ENCODE measurements at regions not wholly inside any gene's neighbourhood (a gene's known extent, or its start where the extent isn't known, plus 50 kb on each side); places are given as distances from the start of the nearest gene placed in this dataset.

DNA sequence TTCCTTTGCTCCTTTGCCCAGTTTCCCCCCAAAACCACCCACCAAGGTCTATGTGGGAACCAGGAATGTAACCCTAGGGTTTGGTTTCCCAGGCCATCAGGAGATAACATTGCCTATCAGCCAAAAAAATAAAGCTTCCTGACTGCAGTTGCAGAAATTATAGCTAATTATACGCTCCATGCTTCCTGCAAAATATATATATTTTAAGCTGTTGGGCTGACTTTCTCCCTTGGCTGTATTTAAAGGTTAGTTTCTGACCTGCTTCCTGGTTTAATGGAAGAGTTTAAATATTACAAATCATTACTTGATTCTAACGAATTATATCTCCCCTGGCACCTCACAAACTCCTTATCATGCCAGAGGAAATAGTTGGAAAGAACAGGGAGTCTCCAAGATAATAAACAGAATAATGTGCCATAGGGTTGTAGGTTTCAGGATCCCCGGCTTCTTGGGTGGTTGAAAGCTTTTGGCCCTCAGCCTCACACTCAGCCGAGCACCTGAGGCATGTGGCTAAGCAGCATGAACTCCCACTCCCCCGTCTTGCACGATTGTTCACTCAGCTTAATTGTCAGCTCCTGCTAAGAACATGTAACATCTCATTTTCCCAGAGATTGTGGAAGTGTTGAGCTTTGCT, 79.9 kb downstream of the FZD1 start:
- peaks cover 9% of the 10 kb centered on the region for H3K27me3 Mint-ChIP-seq (ENCODE audit: low read depth)
- no peaks in the 10 kb centered on the region for H3K4me1 Mint-ChIP-seq (ENCODE audit: low read depth)
- intact Hi-C loops (cut with micrococcal nuclease), result no loop called here
- no peak overlapping the region for H3K4me3 Mint-ChIP-seq
- CTCF ChIA-PET, result no interaction called here
- H3K27ac Mint-ChIP-seq, result no peak overlapping the region
- no peaks in the 10 kb centered on the region for H3K9me3 Mint-ChIP-seq
- DNase-seq, result no peak
- H3K36me3 Mint-ChIP-seq (ENCODE audit: low read depth), result no peaks in the 10 kb centered on the region

DNA sequence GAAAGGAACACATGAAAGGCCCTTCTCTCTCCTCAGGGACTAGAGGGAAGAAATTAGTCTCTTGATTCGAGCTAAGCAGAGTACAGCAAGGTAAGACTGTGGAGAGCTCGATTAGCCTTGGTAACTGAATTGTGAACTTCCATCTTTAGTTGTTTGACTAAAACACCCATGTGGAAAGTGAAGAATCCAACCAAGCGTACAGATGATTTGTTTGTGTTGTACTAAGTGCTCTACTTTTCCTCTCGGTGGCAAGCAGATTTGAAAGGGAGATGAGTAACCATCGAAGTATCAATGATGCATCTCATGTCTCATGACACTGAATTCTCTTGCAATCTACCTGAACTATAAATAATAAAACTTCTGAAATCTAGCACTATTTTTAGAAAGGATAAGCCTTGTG, 80.7 kb downstream of the FZD1 start:
- no peak for DNase-seq
- intact Hi-C loops (cut with micrococcal nuclease), result no loop called here
- H3K4me1 Mint-ChIP-seq (ENCODE audit: low read depth), result no peaks in the 10 kb centered on the region
- H3K27me3 Mint-ChIP-seq (ENCODE audit: low read depth), result peaks cover 9% of the 10 kb centered on the region
- no peaks in the 10 kb centered on the region for H3K36me3 Mint-ChIP-seq (ENCODE audit: low read depth)
- H3K4me3 Mint-ChIP-seq, result no peak overlapping the region
- H3K9me3 Mint-ChIP-seq, result no peaks in the 10 kb centered on the region
- H3K27ac Mint-ChIP-seq, result no peak overlapping the region
- CTCF ChIA-PET, result no interaction called here

- Mint-ChIP-seq H3K9me3 (no peaks in the 10 kb centered on the region), H3K4me1 (ENCODE audit: low read depth) (no peaks in the 10 kb centered on the region), H3K27ac (no peak overlapping the region), H3K27me3 (ENCODE audit: low read depth) (peaks cover 9% of the 10 kb centered on the region), H3K4me3 (no peak overlapping the region), H3K36me3 (ENCODE audit: low read depth) (no peaks in the 10 kb centered on the region)
- CTCF ChIA-PET, result no interaction called here
- no peak for DNase-seq
- intact Hi-C loops (cut with micrococcal nuclease), result no loop called here
These were observed 81.2 kb downstream of the FZD1 start for GRCh38 chr7:91345449-91345848.

DNA sequence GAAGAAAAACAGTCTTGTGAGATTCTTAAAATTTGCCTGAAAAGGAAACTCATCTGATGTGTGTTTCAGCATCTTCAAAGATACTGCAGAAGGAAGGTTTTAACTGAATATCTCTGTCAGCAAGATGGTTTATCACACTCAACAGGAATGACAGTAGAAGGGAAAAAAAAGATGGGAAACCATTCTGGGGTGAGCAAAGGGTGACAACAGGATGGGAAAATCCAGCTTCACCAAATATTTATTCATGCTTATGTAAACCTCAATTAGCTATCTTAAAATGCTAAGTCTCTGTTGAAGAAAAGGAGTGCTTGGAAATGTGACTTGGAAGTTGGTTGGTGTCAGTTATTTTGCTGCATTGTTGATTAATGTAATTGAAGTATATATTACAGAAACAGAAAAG, 82.2 kb downstream of the FZD1 start:
- no peaks in the 10 kb centered on the region for H3K9me3 Mint-ChIP-seq
- no peaks in the 10 kb centered on the region for H3K36me3 Mint-ChIP-seq (ENCODE audit: low read depth)
- intact Hi-C loops (cut with micrococcal nuclease), result no loop called here
- H3K27ac Mint-ChIP-seq, result no peak overlapping the region
- no peak overlapping the region for H3K4me3 Mint-ChIP-seq
- peaks cover 5% of the 10 kb centered on the region for H3K27me3 Mint-ChIP-seq (ENCODE audit: low read depth)
- no peak for DNase-seq
- CTCF ChIA-PET, result no interaction called here
- H3K4me1 Mint-ChIP-seq (ENCODE audit: low read depth), result no peaks in the 10 kb centered on the region

DNA sequence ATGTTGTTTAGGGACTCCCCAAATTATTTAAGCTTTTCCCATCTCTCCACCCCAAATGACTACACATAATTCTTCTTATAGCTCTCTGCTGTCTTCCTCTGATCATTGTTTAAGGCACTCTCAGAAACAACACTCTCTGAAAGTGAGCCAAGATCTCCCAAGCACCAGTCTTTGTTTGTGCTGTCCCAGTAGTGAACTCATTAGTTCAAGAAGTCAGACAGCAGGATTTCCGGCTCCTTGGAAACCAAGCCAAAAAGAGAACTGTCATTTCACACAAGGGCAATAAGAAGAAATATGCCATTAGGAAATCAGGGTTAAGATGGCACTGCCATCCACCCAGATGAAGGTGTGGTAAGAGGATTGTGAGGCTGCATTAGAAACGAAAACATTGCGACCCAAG, 83.1 kb downstream of the FZD1 start:
- intact Hi-C loops (cut with micrococcal nuclease), result no loop called here
- Mint-ChIP-seq H3K4me3 (no peak overlapping the region), H3K9me3 (no peaks in the 10 kb centered on the region), H3K27me3 (ENCODE audit: low read depth) (peaks cover 5% of the 10 kb centered on the region), H3K36me3 (ENCODE audit: low read depth) (no peaks in the 10 kb centered on the region), H3K27ac (no peak overlapping the region), H3K4me1 (ENCODE audit: low read depth) (no peaks in the 10 kb centered on the region)
- DNase-seq, result no peak
- CTCF ChIA-PET, result no interaction called here

- Mint-ChIP-seq H3K4me3 (no peak overlapping the region), H3K9me3 (no peaks in the 10 kb centered on the region), H3K4me1 (ENCODE audit: low read depth) (no peaks in the 10 kb centered on the region), H3K36me3 (ENCODE audit: low read depth) (no peaks in the 10 kb centered on the region), H3K27ac (no peak overlapping the region), H3K27me3 (ENCODE audit: low read depth) (peaks cover 3% of the 10 kb centered on the region)
- no peak for DNase-seq
- CTCF ChIA-PET, result no interaction called here
- intact Hi-C loops (cut with micrococcal nuclease), result no loop called here
These were observed 84.5 kb downstream of the FZD1 start for GRCh38 chr7:91348711-91349110.

- intact Hi-C loops (cut with micrococcal nuclease), result no loop called here
- H3K27ac Mint-ChIP-seq, result no peak overlapping the region
- no peak for DNase-seq
- no peak overlapping the region for H3K4me3 Mint-ChIP-seq
- no peaks in the 10 kb centered on the region for H3K4me1 Mint-ChIP-seq (ENCODE audit: low read depth)
- CTCF ChIA-PET, result no interaction called here
- H3K36me3 Mint-ChIP-seq (ENCODE audit: low read depth), result no peaks in the 10 kb centered on the region
- H3K9me3 Mint-ChIP-seq, result no peaks in the 10 kb centered on the region
- H3K27me3 Mint-ChIP-seq (ENCODE audit: low read depth), result peaks cover 5% of the 10 kb centered on the region
These were observed 87.1 kb downstream of the FZD1 start for GRCh38 chr7:91351374-91351773.

DNA sequence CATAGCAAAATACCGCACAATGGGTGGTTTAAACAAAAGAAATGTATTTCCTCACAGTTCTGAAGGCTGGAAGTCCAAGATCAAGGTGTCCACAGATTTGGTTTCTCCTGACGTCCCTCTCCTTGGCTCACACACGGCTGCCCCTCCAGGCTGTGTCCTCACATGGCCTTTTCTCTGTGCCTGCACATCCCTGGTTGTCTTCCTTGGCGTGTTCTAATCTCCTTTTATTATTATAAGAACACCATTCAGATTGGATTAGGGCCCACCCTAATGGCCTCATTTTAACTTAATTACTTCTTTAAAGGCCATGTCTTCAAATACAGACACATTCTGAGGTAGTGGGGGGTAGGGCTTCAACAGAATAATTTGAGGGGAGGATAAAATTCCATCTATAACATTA, 87.9 kb downstream of the FZD1 start:
- CTCF ChIA-PET, result no interaction called here
- H3K36me3 Mint-ChIP-seq (ENCODE audit: low read depth), result no peaks in the 10 kb centered on the region
- H3K4me3 Mint-ChIP-seq, result no peak overlapping the region

GRCh38 chr7:91353848-91354247, 89.6 kb downstream of the FZD1 start:
- Mint-ChIP-seq H3K36me3 (ENCODE audit: low read depth) (no peaks in the 10 kb centered on the region), H3K9me3 (no peaks in the 10 kb centered on the region), H3K4me3 (no peak overlapping the region), H3K27ac (no peak overlapping the region), H3K27me3 (ENCODE audit: low read depth) (peaks cover 2% of the 10 kb centered on the region), H3K4me1 (ENCODE audit: low read depth) (no peaks in the 10 kb centered on the region)
- CTCF ChIA-PET, result no interaction called here
- intact Hi-C loops (cut with micrococcal nuclease), result no loop called here
- no peak for DNase-seq

More for the DNA sequence above, 87.9 kb downstream of the FZD1 start:
- H3K27ac Mint-ChIP-seq, result no peak overlapping the region
- DNase-seq, result no peak
- no peaks in the 10 kb centered on the region for H3K9me3 Mint-ChIP-seq
- no peaks in the 10 kb centered on the region for H3K4me1 Mint-ChIP-seq (ENCODE audit: low read depth)
- H3K27me3 Mint-ChIP-seq (ENCODE audit: low read depth), result peaks cover 5% of the 10 kb centered on the region
- intact Hi-C loops (cut with micrococcal nuclease), result no loop called here

- Mint-ChIP-seq H3K9me3 (no peaks in the 10 kb centered on the region), H3K36me3 (ENCODE audit: low read depth) (no peaks in the 10 kb centered on the region), H3K4me1 (ENCODE audit: low read depth) (no peaks in the 10 kb centered on the region), H3K27me3 (ENCODE audit: low read depth) (peaks cover 3% of the 10 kb centered on the region), H3K27ac (no peak overlapping the region), H3K4me3 (no peak overlapping the region)
- CTCF ChIA-PET, result no interaction called here
- intact Hi-C loops (cut with micrococcal nuclease), result no loop called here
- DNase-seq, result no peak
These were observed 91.6 kb downstream of the FZD1 start for GRCh38 chr7:91355695-91356435.

DNA sequence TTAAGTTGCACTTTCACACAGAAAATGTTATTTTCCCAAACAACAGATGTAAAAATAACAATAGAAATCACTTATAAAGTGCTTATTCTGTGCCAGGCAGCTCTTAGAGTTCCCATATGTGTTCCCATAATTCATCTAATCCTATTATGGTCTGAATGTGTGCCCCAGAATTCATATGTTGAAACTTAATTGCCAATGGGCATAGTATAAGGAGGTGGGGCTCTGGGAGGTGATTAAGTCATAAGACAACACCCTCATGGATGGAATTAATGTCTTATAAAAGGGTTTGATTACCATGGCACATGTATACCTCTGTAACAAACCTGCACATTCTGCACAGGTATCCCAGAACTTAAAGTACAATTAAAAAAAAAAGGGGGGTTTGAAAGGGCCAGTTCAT, 92.7 kb downstream of the FZD1 start:
- CTCF ChIA-PET, result no interaction called here
- Mint-ChIP-seq H3K4me3 (no peak overlapping the region), H3K27me3 (ENCODE audit: low read depth) (peaks cover 10% of the 10 kb centered on the region), H3K9me3 (no peaks in the 10 kb centered on the region), H3K4me1 (ENCODE audit: low read depth) (no peaks in the 10 kb centered on the region), H3K27ac (no peak overlapping the region), H3K36me3 (ENCODE audit: low read depth) (no peaks in the 10 kb centered on the region)
- no peak for DNase-seq
- intact Hi-C loops (cut with micrococcal nuclease), result no loop called here

DNA sequence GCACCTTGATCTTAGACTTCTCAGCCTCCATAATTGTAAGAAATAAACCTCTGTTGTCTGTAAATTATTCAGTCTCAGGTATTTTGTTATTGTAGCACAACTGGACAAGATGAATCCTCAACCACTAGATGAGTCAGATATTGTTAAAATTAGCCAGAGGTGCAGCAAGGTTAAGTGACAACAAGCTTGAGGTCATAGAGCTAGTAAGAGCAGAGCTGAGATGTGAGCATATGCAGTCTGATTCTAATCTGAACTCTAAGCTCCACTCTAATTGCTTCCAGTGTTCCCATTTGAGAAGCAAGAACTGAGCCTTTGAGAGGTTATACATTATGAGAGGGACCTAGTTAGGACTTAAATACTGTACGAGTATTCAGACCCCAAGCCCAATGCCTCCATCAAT, 93.1 kb downstream of the FZD1 start:
- Mint-ChIP-seq H3K27me3 (ENCODE audit: low read depth) (peaks cover 12% of the 10 kb centered on the region), H3K4me1 (ENCODE audit: low read depth) (no peaks in the 10 kb centered on the region), H3K4me3 (no peak overlapping the region), H3K36me3 (ENCODE audit: low read depth) (no peaks in the 10 kb centered on the region), H3K27ac (no peak overlapping the region), H3K9me3 (no peaks in the 10 kb centered on the region)
- CTCF ChIA-PET, result no interaction called here
- DNase-seq, result no peak
- intact Hi-C loops (cut with micrococcal nuclease), result no loop called here

- DNase-seq, result no peak
- H3K4me3 Mint-ChIP-seq, result no peak overlapping the region
- H3K4me1 Mint-ChIP-seq (ENCODE audit: low read depth), result no peaks in the 10 kb centered on the region
- no peak overlapping the region for H3K27ac Mint-ChIP-seq
- H3K27me3 Mint-ChIP-seq (ENCODE audit: low read depth), result peaks cover 12% of the 10 kb centered on the region
- intact Hi-C loops (cut with micrococcal nuclease), result no loop called here
- CTCF ChIA-PET, result no interaction called here
- H3K36me3 Mint-ChIP-seq (ENCODE audit: low read depth), result no peaks in the 10 kb centered on the region
- no peaks in the 10 kb centered on the region for H3K9me3 Mint-ChIP-seq
These were observed 93.7 kb downstream of the FZD1 start for GRCh38 chr7:91357901-91358300.
